ENCODE measurements at regions not wholly inside any gene's neighbourhood (a gene's known extent, or its start where the extent isn't known, plus 50 kb on each side); places are given as distances from the start of the nearest gene placed in this dataset.

- DNase-seq, result no peak
Measured at GRCh38 chr2:7225848-7226247, 308.6 kb downstream of the RNF144A start.

DNA sequence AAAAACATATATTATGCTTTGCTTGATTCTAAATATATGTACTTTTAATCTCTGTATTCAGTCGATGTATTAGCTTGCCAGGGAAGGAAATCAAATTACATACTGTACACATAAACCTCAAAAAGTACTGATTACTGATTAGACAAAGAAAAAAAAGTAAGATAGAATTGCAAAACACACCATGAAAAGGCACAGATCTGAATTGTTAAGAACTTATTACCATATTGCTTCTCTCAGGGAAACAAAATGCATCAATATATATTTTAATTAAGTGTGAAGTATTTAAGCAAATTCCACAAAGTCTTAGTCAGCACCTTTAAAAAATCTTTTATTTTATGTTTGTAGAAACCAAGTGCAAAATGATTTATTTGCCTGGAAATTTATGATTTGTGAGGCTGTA, 309.3 kb downstream of the RNF144A start:
- no peak for DNase-seq

DNA sequence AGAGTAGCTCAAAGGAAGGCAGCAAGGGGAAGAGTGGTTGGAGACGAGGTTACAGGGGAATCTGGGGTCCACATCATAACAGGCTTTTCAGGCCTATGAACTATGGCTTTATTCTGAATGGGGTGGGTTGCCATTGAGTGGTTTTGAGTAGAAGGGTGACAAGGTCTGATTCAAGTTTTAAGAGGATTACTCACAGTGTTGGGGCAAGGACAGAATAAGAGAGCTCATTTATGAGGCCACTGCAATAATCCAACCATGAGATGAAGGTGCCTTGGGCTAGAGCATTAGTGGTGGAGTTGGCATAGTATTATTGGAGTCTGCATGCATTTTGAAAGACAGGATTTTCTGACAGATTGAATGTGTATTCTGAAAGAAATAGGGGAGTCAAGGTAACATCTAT, 315.9 kb downstream of the RNF144A start:
- DNase-seq, result no peak

DNA sequence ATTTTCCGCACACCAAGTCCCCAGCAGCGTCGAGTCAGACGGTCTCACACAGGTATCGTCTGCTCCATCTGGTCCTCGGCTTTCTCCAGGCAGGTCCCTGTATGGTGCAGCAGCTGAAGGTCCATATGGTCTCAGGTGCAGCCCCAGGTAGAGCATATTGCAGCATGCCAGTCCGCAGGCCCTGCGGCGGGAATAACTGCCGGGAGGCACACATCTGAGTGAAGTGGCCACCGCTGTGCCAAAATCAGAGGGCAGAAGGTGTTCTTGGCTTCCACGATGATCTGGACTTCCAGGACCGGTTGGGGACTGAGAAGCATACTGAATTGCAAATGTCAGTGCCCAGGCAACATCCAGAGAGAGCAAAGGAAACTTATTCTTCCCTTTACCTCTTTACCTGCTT, 320.3 kb downstream of the RNF144A start:
- no peak for DNase-seq

- DNase-seq, result no peak
Measured at GRCh38 chr2:7239078-7239477, 321.9 kb downstream of the RNF144A start.

- DNase-seq, result no peak
Measured at GRCh38 chr2:7241041-7241745, 324.0 kb downstream of the RNF144A start.

- DNase-seq, result no peak
Measured at GRCh38 chr2:7242189-7242867, 325.1 kb downstream of the RNF144A start.

GRCh38 chr2:7243276-7243675, 326.1 kb downstream of the RNF144A start:
- DNase-seq, result no peak

GRCh38 chr2:7256377-7256776, 339.2 kb downstream of the RNF144A start:
- DNase-seq, result no peak

- DNase-seq, result no peak
Measured at GRCh38 chr2:7262727-7263126, 345.5 kb downstream of the RNF144A start.

- DNase-seq, result no peak
Measured at GRCh38 chr2:7264791-7265190, 347.6 kb downstream of the RNF144A start.

GRCh38 chr2:7265286-7265685, 348.1 kb downstream of the RNF144A start:
- DNase-seq, result no peak

DNA sequence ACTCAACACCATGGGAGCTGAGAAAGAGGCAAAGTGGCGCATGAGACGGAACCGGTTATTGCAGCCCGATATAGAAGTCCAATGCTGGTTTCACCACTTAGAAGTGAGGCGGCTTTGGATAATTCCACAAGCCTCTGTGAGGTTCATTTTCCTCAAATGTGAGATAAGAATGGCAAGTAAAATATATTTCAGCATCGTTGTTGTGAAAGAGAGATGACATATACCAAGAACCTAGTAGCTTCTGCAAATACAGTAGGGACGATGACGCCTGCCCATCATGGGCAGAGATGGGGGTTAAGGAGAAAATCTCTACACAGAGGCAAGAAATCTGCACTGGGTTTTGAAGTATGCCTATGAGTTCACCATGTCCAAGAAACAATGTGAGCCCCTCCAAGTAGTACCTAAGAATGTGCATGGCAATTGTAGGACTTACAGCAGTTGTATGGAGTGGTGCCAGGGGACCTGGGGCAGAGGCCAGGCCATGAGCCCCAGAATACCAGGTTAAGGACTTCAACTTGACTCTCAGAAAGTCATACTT, 352.0 kb downstream of the RNF144A start:
- no peak for DNase-seq

DNA sequence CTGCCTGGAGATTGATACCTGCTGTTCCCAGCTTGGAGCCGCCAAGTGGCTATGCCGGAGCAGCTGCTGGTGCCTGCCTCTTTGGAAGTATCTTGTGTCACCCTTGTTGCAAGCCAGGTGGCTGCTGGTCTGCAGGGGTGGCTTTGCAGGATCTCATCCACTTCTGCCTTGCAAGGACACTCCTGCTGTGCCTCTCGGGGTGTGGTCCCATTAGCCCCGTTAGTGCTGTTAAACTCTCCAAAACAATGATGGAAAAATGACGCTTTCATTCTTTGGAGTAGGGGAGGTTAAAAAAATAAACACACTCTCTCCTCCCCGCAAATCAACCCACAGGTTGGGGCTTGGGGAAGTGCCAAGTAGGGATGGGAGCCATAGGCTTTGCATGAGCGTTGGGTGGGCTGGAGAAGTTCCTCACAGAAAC, 352.8 kb downstream of the RNF144A start:
- no peak for DNase-seq

- DNase-seq, result no peak
Measured at GRCh38 chr2:7272210-7272609, 355.0 kb downstream of the RNF144A start.

GRCh38 chr2:7278984-7279383, 361.8 kb downstream of the RNF144A start:
- no peak for DNase-seq

GRCh38 chr2:7279421-7279949, 362.3 kb downstream of the RNF144A start:
- no peak for DNase-seq

DNA sequence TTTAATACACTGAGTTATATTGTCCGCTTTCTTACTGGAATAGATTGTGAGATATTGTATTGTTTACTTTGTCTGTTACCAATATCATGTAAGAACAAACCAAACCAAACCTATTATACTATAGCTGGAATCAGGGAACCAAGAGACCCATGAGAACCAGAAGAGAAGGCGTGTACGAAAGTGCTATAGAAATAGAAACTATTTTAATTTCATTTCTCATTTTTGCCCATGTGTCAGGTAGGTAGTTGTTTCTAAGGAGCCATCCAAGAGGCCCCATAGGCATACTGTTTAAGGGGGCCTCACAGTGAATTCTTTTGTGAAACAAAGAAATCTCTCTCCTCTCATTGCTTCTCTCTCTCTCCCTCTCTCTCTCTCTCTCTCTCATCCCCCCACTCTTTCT, 363.6 kb downstream of the RNF144A start:
- no peak for DNase-seq

DNA sequence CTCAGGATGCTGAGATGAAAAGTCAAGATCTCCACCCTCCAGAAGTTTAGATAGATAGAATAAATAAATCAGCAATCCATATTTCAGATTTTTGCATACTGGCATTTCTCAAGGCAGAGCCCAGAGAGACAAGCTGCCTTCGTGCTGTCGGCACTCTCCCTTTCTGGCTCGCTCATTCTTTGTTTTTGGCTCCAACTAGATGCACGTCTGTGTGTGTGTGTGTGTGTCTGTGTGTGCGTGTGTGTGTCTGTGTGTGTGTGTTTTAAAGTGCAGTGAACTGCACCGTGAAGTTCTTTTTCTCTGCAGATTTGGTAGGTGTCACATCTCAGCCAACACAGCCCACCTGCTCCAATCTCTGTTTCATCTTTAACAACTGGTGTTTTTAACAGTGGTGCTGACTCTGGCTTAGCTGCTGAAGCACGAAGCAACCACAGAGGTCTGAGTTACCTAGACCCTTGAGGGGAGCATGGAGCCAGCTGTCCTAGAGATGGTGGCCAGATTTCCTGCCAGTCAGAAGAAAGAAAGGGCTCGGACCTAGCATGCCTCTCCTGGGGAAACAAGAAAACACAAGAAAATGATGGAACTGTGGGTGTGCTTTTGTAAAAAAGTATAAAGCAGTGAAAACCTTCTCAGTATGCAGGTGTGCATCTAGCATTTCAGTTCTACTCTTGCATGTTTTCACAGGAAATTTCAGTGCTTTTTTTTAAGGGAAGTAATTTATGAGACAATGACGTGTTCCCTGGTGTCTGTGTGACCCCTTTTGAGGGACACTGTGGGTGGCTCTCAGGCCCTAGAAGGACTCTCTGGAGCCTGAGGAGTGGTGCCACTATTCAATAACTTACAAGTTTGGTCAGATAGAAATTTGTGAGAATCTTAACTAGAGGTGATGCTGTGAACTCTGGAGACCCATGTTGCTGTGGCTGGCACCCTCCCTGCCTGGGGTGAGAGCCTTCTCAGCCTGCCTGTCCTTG, 364.3 kb downstream of the RNF144A start:
- DNase-seq, result no peak

GRCh38 chr2:7286120-7286519, 368.9 kb downstream of the RNF144A start:
- DNase-seq, result no peak

- no peak for DNase-seq
Measured at GRCh38 chr2:7288484-7288883, 371.3 kb downstream of the RNF144A start.

GRCh38 chr2:7289697-7290096, 372.5 kb downstream of the RNF144A start:
- DNase-seq, result no peak

GRCh38 chr2:7292154-7292691, 375.0 kb downstream of the RNF144A start:
- no peak for DNase-seq
